Left lung (tissue), 4 donors: ENCODE measurements at regions not wholly inside any gene's neighbourhood (a gene's known extent, or its start where the extent isn't known, plus 50 kb on each side); places are given as distances from the start of the nearest gene placed in this dataset.
A peak's percentile ranks its signal among the peaks of the same experiment; 100 is the strongest.

Experiments used
- ATAC-seq: fragments of 200-7000 bp; cut with Tn5 transposase; one replicate; pipeline ENCODE4 v1.9.1; 2020; ENCODE audit warnings: moderate library complexity
- DNase-seq, 4 donors: peaks; one replicate each; pipeline ENCODE4 v3.0.0-alpha.2; 2013 to 2020
- H3K27ac ChIP-seq, 2 donors: fragments of 200-600 bp; sonication (generic) in 1 of 2; one replicate each; pipeline versions ENCODE4 v1.5.0 to v1.8.0; 2020 to 2021
- H3K27me3 ChIP-seq, 2 donors: fragments of 200-600 bp; sonication (generic) in 1 of 2; one replicate each; pipeline versions ENCODE4 v1.5.0 to v1.8.0; 2020 to 2021
- H3K36me3 ChIP-seq, 2 donors: fragments of 200-600 bp; sonication (generic) in 1 of 2; one replicate each; pipeline versions ENCODE4 v1.5.0 to v1.8.0; 2020 to 2021
- H3K4me1 ChIP-seq, 2 donors: fragments of 200-600 bp; one replicate each; pipeline ENCODE4 v1.8.0; 2021
- H3K4me3 ChIP-seq, 2 donors: fragments of 200-600 bp; sonication (generic) in 1 of 2; one replicate each; pipeline versions ENCODE4 v1.5.0 to v1.8.0; 2020 to 2021; ENCODE audit warnings: mild to moderate bottlenecking in 1 of 2
- H3K9me3 ChIP-seq, 2 donors: fragments of 200-600 bp; sonication (generic) in 1 of 2; one replicate each; pipeline versions ENCODE4 v1.5.0 to v1.8.0; 2020 to 2021
- CTCF ChIP-seq, 2 donors: fragments of 200-600 bp; sonication (generic) in 1 of 2; IDR thresholded peaks; one replicate each; pipeline versions ENCODE4 v1.5.0 to v1.8.0; 2021; ENCODE audit warnings: antibody characterized with exemption in 2 of 2
- intact Hi-C, 2 donors: fragments of 100-400 bp; cut with DNase I; formaldehyde crosslinking; loops; one replicate each; pipeline versions ENCODE4 v1.11.2 to v1.14.2; 2022
- donor health status: DM: no; HTN: yes; CAD: no.
- donor health status: DM: no; HTN: no; CAD: no.

GRCh38 chr5:114695292-114695904 lies 333.5 kb downstream of the KCNN2 start:
- DNase-seq: peak in 1 of 4 donors; percentile 69
- Histone ChIP-seq H3K9me3 (peaks cover 0 to 13% of the 10 kb centered on the region in 2 donors), H3K4me3 (no peak overlapping the region), H3K27me3 (no peaks in the 10 kb centered on the region), H3K36me3 (no peaks in the 10 kb centered on the region), H3K27ac (no peak overlapping the region), H3K4me1 (no peaks in the 10 kb centered on the region)
- intact Hi-C loops: no loop called here
- no peak for ATAC-seq
- TF ChIP-seq CTCF (IDR thresholded peaks at IDR 0.05): no peak

- TF ChIP-seq CTCF (IDR thresholded peaks at IDR 0.05): no peak
- intact Hi-C loops: no loop called here
- H3K27me3 ChIP-seq: no peaks in the 10 kb centered on the region
- H3K27ac ChIP-seq: no peak overlapping the region
- H3K9me3 ChIP-seq: no peaks in the 10 kb centered on the region
- H3K4me1 ChIP-seq: no peaks in the 10 kb centered on the region
- no peak for ATAC-seq
- no peak overlapping the region for H3K4me3 ChIP-seq
- DNase-seq: no peak
- H3K36me3 ChIP-seq: no peaks in the 10 kb centered on the region
Measured at GRCh38 chr5:114686356-114686755, 324.5 kb downstream of the KCNN2 start.

- no peaks in the 10 kb centered on the region for H3K27me3 ChIP-seq
- H3K9me3 ChIP-seq: peaks cover 0 to 2% of the 10 kb centered on the region in 2 donors
- TF ChIP-seq CTCF (IDR thresholded peaks at IDR 0.05): no peak
- ATAC-seq (no peak), DNase-seq (no peak)
- no peaks in the 10 kb centered on the region for H3K36me3 ChIP-seq
- H3K27ac ChIP-seq: no peak overlapping the region
- intact Hi-C loops: no loop called here
- H3K4me3 ChIP-seq: no peak overlapping the region
- H3K4me1 ChIP-seq: no peaks in the 10 kb centered on the region
Measured at GRCh38 chr5:114678778-114679177, 316.9 kb downstream of the KCNN2 start.

- Histone ChIP-seq H3K27me3 (no peaks in the 10 kb centered on the region), H3K36me3 (no peaks in the 10 kb centered on the region), H3K4me3 (no peak overlapping the region), H3K4me1 (no peaks in the 10 kb centered on the region), H3K9me3 (peaks cover 0 to 13% of the 10 kb centered on the region in 2 donors), H3K27ac (no peak overlapping the region)
- no peak for DNase-seq
- intact Hi-C loops: no loop called here
- peak; percentile 88 for ATAC-seq
- no peak for TF ChIP-seq CTCF (IDR thresholded peaks at IDR 0.05)
Measured at GRCh38 chr5:114665551-114665950, 303.7 kb downstream of the KCNN2 start.

GRCh38 chr5:114660791-114661190 lies 298.9 kb downstream of the KCNN2 start:
- no peak for TF ChIP-seq CTCF (IDR thresholded peaks at IDR 0.05)
- no peak overlapping the region for H3K27ac ChIP-seq

More at GRCh38 chr5:114660791-114661190, 298.9 kb downstream of the KCNN2 start:
- H3K4me3 ChIP-seq: no peak overlapping the region
- DNase-seq: no peak
- no peaks in the 10 kb centered on the region for H3K27me3 ChIP-seq
- no peaks in the 10 kb centered on the region for H3K4me1 ChIP-seq
- intact Hi-C loops: no loop called here
- ATAC-seq: no peak
- peaks cover 0 to 13% of the 10 kb centered on the region in 2 donors for H3K9me3 ChIP-seq
- H3K36me3 ChIP-seq: no peaks in the 10 kb centered on the region
